GM12878 (cell line): ENCODE measurements at regions not wholly inside any gene's neighbourhood (a gene's known extent, or its start where the extent isn't known, plus 50 kb on each side); places are given as distances from the start of the nearest gene placed in this dataset.

ENCODE experiments used
- ATAC-seq: fragments of 200-7000 bp; cut with Tn5 transposase; 3 replicates; pipeline ENCODE4 v1.9.1; 2020; ENCODE audit warnings: mild to moderate bottlenecking, moderate library complexity
- BruUV-seq: library from RNA; stranded (reverse); fragments of 400-500 nt; replicated peaks from 2 replicates; lab custom pipeline; 2021; lab: Mats Ljungman, UMichigan
- CTCF ChIA-PET: fragments of 300-600 bp; sonication (Branson Sonifier 250); formaldehyde crosslinking; extraction: SDS; loops from one replicate; lab custom pipeline; 2021; ENCODE audit warnings: inconsistent platforms; lab: Yijun Ruan, JAX
- POLR2A ChIA-PET: fragments of 350-600 bp; formaldehyde crosslinking; extraction: SDS; loops from one replicate; lab custom pipeline; 2021; ENCODE audit warnings: inconsistent platforms; lab: Charles Lee
- RAD21 ChIA-PET: fragments of 300-600 bp; sonication (Branson Sonifier 250); formaldehyde crosslinking; loops from one replicate; lab custom pipeline; 2023; ENCODE audit warnings: antibody characterized with exemption; ENCODE audit not compliant: unreplicated experiment; lab: Charles Lee
- SMC1A ChIA-PET: fragments of 300-600 bp; sonication (Branson Sonifier 250); formaldehyde crosslinking; loops from one replicate; lab custom pipeline; 2023; ENCODE audit not compliant: unreplicated experiment, uncharacterized antibody; lab: Charles Lee
- DNase-seq: peaks from one replicate; pipeline ENCODE4 v3.0.0-alpha.2; 2011; ENCODE audit warnings: low read depth, low spot score
- FAIRE-seq: peaks from 3 replicates; lab custom pipeline; 2011; peaks lifted over from hg19 to GRCh38; lab: Jason Lieb, UNC
- H2AFZ ChIP-seq: 2 replicates; pipeline ENCODE4 v1.6.0; 2011; ENCODE audit warnings: low read depth, low read length, control low read depth; ENCODE audit not compliant: control insufficient read depth
- H3K27ac ChIP-seq: 2 replicates; pipeline ENCODE4 v1.5.1; 2011; ENCODE audit warnings: control low read depth; ENCODE audit not compliant: control insufficient read depth, insufficient read depth
- H3K27me3 ChIP-seq, 2 experiments: replicated peaks in 1 of 2; 2 replicates each; pipeline versions ENCODE4 v1.6.0 to v1.6.1; 2011; ENCODE audit warnings: low read length in 1 of 2; ENCODE audit not compliant: control insufficient read depth in 2 of 2, insufficient read depth in 2 of 2
- H3K36me3 ChIP-seq, 2 experiments: 2 replicates each; pipeline ENCODE4 v1.5.1; 2011; ENCODE audit warnings: low read length in 1 of 2; ENCODE audit not compliant: control insufficient read depth in 2 of 2, insufficient read depth in 2 of 2
- H3K4me1 ChIP-seq: 2 replicates; pipeline ENCODE4 v1.6.1; 2011; ENCODE audit warnings: mild to moderate bottlenecking, low read length, moderate library complexity, mixed read lengths; ENCODE audit not compliant: control insufficient read depth, insufficient read depth
- H3K4me2 ChIP-seq: 2 replicates; pipeline ENCODE4 v1.6.0; 2011; ENCODE audit warnings: control low read depth; ENCODE audit not compliant: control insufficient read depth, insufficient read depth
- H3K4me3 ChIP-seq: fragments of 200-600 bp; sonication (generic); 2 replicates; pipeline ENCODE4 v1.5.1; 2016
- H3K79me2 ChIP-seq: 2 replicates; pipeline ENCODE4 v1.6.0; 2011; ENCODE audit warnings: low read length; ENCODE audit not compliant: control insufficient read depth, insufficient read depth
- H3K9ac ChIP-seq: 2 replicates; pipeline ENCODE4 v1.8.0; 2011; ENCODE audit warnings: low read length, control low read depth, mixed read lengths; ENCODE audit not compliant: control insufficient read depth, insufficient read depth
- H3K9me3 ChIP-seq: replicated peaks from 3 replicates; pipeline ENCODE4 v1.5.1; 2011; ENCODE audit warnings: mild to moderate bottlenecking, low read length; ENCODE audit not compliant: control insufficient read depth, insufficient read depth
- H4K20me1 ChIP-seq: 2 replicates; pipeline ENCODE4 v1.6.0; 2011; ENCODE audit not compliant: control insufficient read depth, insufficient read depth
- DPF2 ChIP-seq: fragments of 450-650 bp; IDR thresholded peaks from 2 replicates; pipeline ENCODE4 v1.6.1; 2017; ENCODE audit warnings: mild to moderate bottlenecking
- E2F4 ChIP-seq: IDR thresholded peaks from 2 replicates; pipeline ENCODE4 v1.6.1; 2012; ENCODE audit warnings: low read depth, low read length, improper control_type of control experiment
- EP300 ChIP-seq, 2 experiments: fragments of 150-350 bp in 1 of 2; IDR thresholded peaks; 2 replicates each; pipeline ENCODE4 v1.6.1; 2011 to 2012; ENCODE audit warnings: low read depth in 2 of 2, low read length in 2 of 2, borderline replicate concordance in 1 of 2, improper control_type of control experiment in 1 of 2, inconsistent platforms in 1 of 2; ENCODE audit not compliant: control insufficient read depth in 1 of 2
- JUND ChIP-seq: IDR thresholded peaks from 2 replicates; pipeline ENCODE4 v1.6.1; 2012; ENCODE audit warnings: low read depth, mild to moderate bottlenecking, low read length, improper control_type of control experiment, moderate library complexity
- MEF2A ChIP-seq: IDR thresholded peaks from 2 replicates; pipeline ENCODE4 v1.6.1; 2011; ENCODE audit warnings: low read depth, mild to moderate bottlenecking, low read length, moderate library complexity; ENCODE audit not compliant: insufficient read depth
- MTA3 ChIP-seq: IDR thresholded peaks from 2 replicates; pipeline ENCODE4 v1.6.1; 2012; ENCODE audit warnings: low read length, inconsistent platforms, borderline replicate concordance
- NFXL1 ChIP-seq: fragments of 450-650 bp; IDR thresholded peaks from 2 replicates; pipeline ENCODE4 v1.6.1; 2017; ENCODE audit warnings: antibody characterized with exemption, mild to moderate bottlenecking, borderline replicate concordance
- NR2F1 ChIP-seq: fragments of 450-650 bp; conservative IDR thresholded peaks from 2 replicates; pipeline ENCODE4 v1.6.1; 2017; ENCODE audit warnings: mild to moderate bottlenecking
- PAX8 ChIP-seq: fragments of 450-650 bp; IDR thresholded peaks from 2 replicates; pipeline ENCODE4 v1.6.1; 2017; ENCODE audit warnings: mild to moderate bottlenecking, moderate library complexity
- POLR2A ChIP-seq: IDR thresholded peaks from 2 replicates; pipeline ENCODE4 v1.6.1; 2011; ENCODE audit warnings: low read depth, mild to moderate bottlenecking, low read length
- RELA ChIP-seq: fragments of 450-650 bp; IDR thresholded peaks from 2 replicates; pipeline ENCODE4 v1.8.0; 2014; ENCODE audit warnings: borderline replicate concordance; ENCODE audit not compliant: partially characterized antibody
- SIN3A ChIP-seq: IDR thresholded peaks from 2 replicates; pipeline ENCODE4 v1.6.1; 2012; ENCODE audit warnings: low read depth, low read length, improper control_type of control experiment
- SMAD5 ChIP-seq: IDR thresholded peaks from 2 replicates; pipeline ENCODE4 v1.6.1; 2016; ENCODE audit warnings: antibody characterized with exemption, low read depth
- SREBF1 ChIP-seq: IDR thresholded peaks from 2 replicates; pipeline ENCODE4 v1.6.1; 2012; ENCODE audit warnings: mild to moderate bottlenecking, low read length
- TARDBP ChIP-seq: IDR thresholded peaks from 2 replicates; pipeline ENCODE4 v1.6.1; 2016; ENCODE audit warnings: borderline replicate concordance
- YBX1 ChIP-seq: fragments of 450-650 bp; IDR thresholded peaks from 2 replicates; pipeline ENCODE4 v1.6.1; 2016; ENCODE audit warnings: antibody characterized with exemption
- ZBTB11 ChIP-seq: fragments of 450-650 bp; formaldehyde crosslinking; IDR thresholded peaks from 2 replicates; pipeline ENCODE4 v1.5.0; 2022; ENCODE audit warnings: mild to moderate bottlenecking, missing genetic modification characterization
- ZBTB33 ChIP-seq: fragments of 450-650 bp; IDR thresholded peaks from 2 replicates; pipeline ENCODE4 v1.6.1; 2017; ENCODE audit warnings: mild to moderate bottlenecking
- WGBS: methylation state at CpG from one replicate; pipeline ENCODE4 v1.1.6; 2016; ENCODE audit warnings: low lambda C conversion rate; ENCODE audit not compliant: insufficient replicate concordance, insufficient coverage; ENCODE audit errors: missing lambda C conversion rate; 5-methylcytosine and 5-hydroxymethylcytosine counted together
- in situ Hi-C: fragments of 300-500 bp; cut with MboI; formaldehyde crosslinking; loops from 9 replicates; pipeline ENCODE4 v1.14.3; 2018; ENCODE audit warnings: mixed read lengths
- intact Hi-C: fragments of 100-400 bp; cut with micrococcal nuclease; formaldehyde crosslinking; loops from one replicate; pipeline ENCODE4 v1.14.2; 2022; ENCODE audit not compliant: unreplicated experiment

- Histone ChIP-seq H3K4me3 (no peak overlapping the region), H3K4me1 (no peaks in the 10 kb centered on the region), H3K9me3 (no peaks in the 10 kb centered on the region), H4K20me1 (no peaks in the 10 kb centered on the region; the same call in 1 of the 2 replicates), H3K27me3 (peaks cover 0 to 2% of the 10 kb centered on the region in 2 experiments; a peak in 3 of 4 replicates), H3K9ac (no peak overlapping the region), H3K79me2 (no peaks in the 10 kb centered on the region), H2AFZ (no peak overlapping the region), H3K36me3 (no peaks in the 10 kb centered on the region), H3K4me2 (no peak overlapping the region), H3K27ac (no peak overlapping the region)
- ChIA-PET SMC1A (no interaction called here), RAD21 (no interaction called here), CTCF (no interaction called here), POLR2A (no interaction called here)
- BruUV-seq: no TSS peak
- no peak for ATAC-seq
- FAIRE-seq: no peak
- TF ChIP-seq ZBTB11 (CRISPR knock-in tag): no peak
- TF ChIP-seq SMAD5: no peak
- no peak for TF ChIP-seq TARDBP
- TF ChIP-seq NR2F1: no peak
- no peak for TF ChIP-seq EP300 (IDR thresholded peaks at IDR 0.05; ENCODE audit: borderline replicate concordance in 1 of 2, control insufficient read depth in 1 of 2, low read depth in 2 of 2, low read length in 2 of 2)
- TF ChIP-seq RELA: no peak
- TF ChIP-seq SIN3A: no peak
- TF ChIP-seq ZBTB33: no peak
- no peak for TF ChIP-seq MTA3
- TF ChIP-seq MEF2A: no peak
- TF ChIP-seq POLR2A: no peak
- no peak for TF ChIP-seq E2F4
- TF ChIP-seq NFXL1: no peak
- TF ChIP-seq PAX8: no peak
- TF ChIP-seq JUND: no peak
- no peak for TF ChIP-seq YBX1
- TF ChIP-seq SREBF1: no peak
- TF ChIP-seq DPF2: no peak
- intact Hi-C loops (no loop called here), in situ Hi-C loops (no loop called here)
- 9% methylated on average over 6 of the region's 6 CpGs for WGBS
- DNase-seq: no peak
Measured at GRCh38 chr6:40887792-40888340, 151.2 kb downstream of the UNC5CL start.
